Chondrocyte (in vitro differentiated cells): ENCODE measurements at regions not wholly inside any gene's neighbourhood (a gene's known extent, or its start where the extent isn't known, plus 50 kb on each side); places are given as distances from the start of the nearest gene placed in this dataset.

Experiments
- DNase-seq: peaks from one replicate; pipeline ENCODE4 v3.0.0; 2021; ENCODE audit warnings: mixed read lengths, low spot score
- H3K27ac Mint-ChIP-seq: one replicate; pipeline ENCODE4 v1.8.0; 2021; ENCODE audit warnings: mild to moderate bottlenecking, moderate library complexity, mixed read lengths; ENCODE audit not compliant: unreplicated experiment
- H3K27me3 Mint-ChIP-seq: 2 replicates; pipeline ENCODE4 v1.8.0; 2021; ENCODE audit warnings: low read depth, mixed read lengths
- H3K36me3 Mint-ChIP-seq: 2 replicates; pipeline ENCODE4 v1.8.0; 2021; ENCODE audit warnings: low read depth, mixed read lengths
- H3K4me1 Mint-ChIP-seq: 2 replicates; pipeline ENCODE4 v1.8.0; 2021; ENCODE audit warnings: low read depth, mild to moderate bottlenecking, mixed read lengths
- H3K4me3 Mint-ChIP-seq: one replicate; pipeline ENCODE4 v1.8.0; 2021; ENCODE audit warnings: mild to moderate bottlenecking, moderate library complexity, mixed read lengths; ENCODE audit not compliant: unreplicated experiment
- H3K9me3 Mint-ChIP-seq: 2 replicates; pipeline ENCODE4 v1.8.0; 2021; ENCODE audit warnings: low read depth, mixed read lengths
- CTCF ChIP-seq: fragments of 200-600 bp; sonication (generic); IDR thresholded peaks from 2 replicates; pipeline ENCODE4 v1.5.0; 2021; ENCODE audit warnings: antibody characterized with exemption, mild to moderate bottlenecking, moderate library complexity

- Mint-ChIP-seq H3K27me3 (peaks cover 14% of the 10 kb centered on the region), H3K4me3 (no peak overlapping the region), H3K27ac (no peak overlapping the region), H3K4me1 (no peaks in the 10 kb centered on the region), H3K9me3 (no peaks in the 10 kb centered on the region), H3K36me3 (peaks cover 2% of the 10 kb centered on the region)
- no peak for DNase-seq
- no peak for TF ChIP-seq CTCF
Measured at GRCh38 chr6:33857932-33858475, 54.2 kb upstream of the MLN start.

GRCh38 chr6:33857093-33857931 is 53.5 kb upstream of the MLN start:
- peaks cover 14% of the 10 kb centered on the region for H3K27me3 Mint-ChIP-seq
- no peak for DNase-seq
- no peak for TF ChIP-seq CTCF
- H3K27ac Mint-ChIP-seq: no peak overlapping the region
- H3K9me3 Mint-ChIP-seq: no peaks in the 10 kb centered on the region
- H3K36me3 Mint-ChIP-seq: peaks cover 2% of the 10 kb centered on the region
- H3K4me1 Mint-ChIP-seq: no peaks in the 10 kb centered on the region
- H3K4me3 Mint-ChIP-seq: no peak overlapping the region

GRCh38 chr6:33856655-33857054 is 52.9 kb upstream of the MLN start:
- Mint-ChIP-seq H3K4me3 (no peak overlapping the region), H3K9me3 (no peaks in the 10 kb centered on the region), H3K27me3 (peaks cover 12% of the 10 kb centered on the region), H3K4me1 (no peaks in the 10 kb centered on the region), H3K36me3 (peaks cover 2% of the 10 kb centered on the region), H3K27ac (no peak overlapping the region)
- no peak for TF ChIP-seq CTCF
- DNase-seq: no peak

GRCh38 chr6:33856031-33856590 is 52.3 kb upstream of the MLN start:
- Mint-ChIP-seq H3K36me3 (peaks cover 2% of the 10 kb centered on the region), H3K4me1 (no peaks in the 10 kb centered on the region), H3K9me3 (no peaks in the 10 kb centered on the region), H3K4me3 (no peak overlapping the region), H3K27me3 (peaks cover 12% of the 10 kb centered on the region), H3K27ac (no peak overlapping the region)
- TF ChIP-seq CTCF: no peak
- DNase-seq: peak; percentile 52

GRCh38 chr6:33854572-33855030 is 50.8 kb upstream of the MLN start:
- no peak for DNase-seq
- H3K27me3 Mint-ChIP-seq: peaks cover 8% of the 10 kb centered on the region
- peaks cover 2% of the 10 kb centered on the region for H3K36me3 Mint-ChIP-seq
- no peak for TF ChIP-seq CTCF
- no peak overlapping the region for H3K4me3 Mint-ChIP-seq
- no peaks in the 10 kb centered on the region for H3K4me1 Mint-ChIP-seq
- H3K9me3 Mint-ChIP-seq: no peaks in the 10 kb centered on the region
- H3K27ac Mint-ChIP-seq: no peak overlapping the region
